ENCODE measurements at regions not wholly inside any gene's neighbourhood (a gene's known extent, or its start where the extent isn't known, plus 50 kb on each side); places are given as distances from the start of the nearest gene placed in this dataset.

DNA sequence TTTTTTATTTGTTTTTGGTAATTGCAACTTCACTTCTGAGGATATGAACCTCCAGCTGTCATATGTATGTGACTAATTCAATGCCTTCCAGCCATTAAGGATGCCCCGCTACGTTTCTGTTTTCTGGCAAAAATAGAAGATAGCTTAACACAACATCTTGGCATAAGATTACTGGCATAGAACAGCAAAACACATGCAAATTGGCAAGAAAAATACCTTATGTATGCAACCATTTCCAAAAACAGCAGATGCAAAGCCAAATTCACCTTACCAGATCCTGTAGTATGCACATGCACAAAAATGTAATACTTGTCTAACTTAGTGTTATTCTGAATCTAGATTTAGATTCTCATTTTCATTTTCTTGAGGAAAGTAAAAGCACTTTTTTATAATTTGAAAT is 461.1 kb upstream of the CYLC2 start:
- TF ChIP-seq, protein P1, sequence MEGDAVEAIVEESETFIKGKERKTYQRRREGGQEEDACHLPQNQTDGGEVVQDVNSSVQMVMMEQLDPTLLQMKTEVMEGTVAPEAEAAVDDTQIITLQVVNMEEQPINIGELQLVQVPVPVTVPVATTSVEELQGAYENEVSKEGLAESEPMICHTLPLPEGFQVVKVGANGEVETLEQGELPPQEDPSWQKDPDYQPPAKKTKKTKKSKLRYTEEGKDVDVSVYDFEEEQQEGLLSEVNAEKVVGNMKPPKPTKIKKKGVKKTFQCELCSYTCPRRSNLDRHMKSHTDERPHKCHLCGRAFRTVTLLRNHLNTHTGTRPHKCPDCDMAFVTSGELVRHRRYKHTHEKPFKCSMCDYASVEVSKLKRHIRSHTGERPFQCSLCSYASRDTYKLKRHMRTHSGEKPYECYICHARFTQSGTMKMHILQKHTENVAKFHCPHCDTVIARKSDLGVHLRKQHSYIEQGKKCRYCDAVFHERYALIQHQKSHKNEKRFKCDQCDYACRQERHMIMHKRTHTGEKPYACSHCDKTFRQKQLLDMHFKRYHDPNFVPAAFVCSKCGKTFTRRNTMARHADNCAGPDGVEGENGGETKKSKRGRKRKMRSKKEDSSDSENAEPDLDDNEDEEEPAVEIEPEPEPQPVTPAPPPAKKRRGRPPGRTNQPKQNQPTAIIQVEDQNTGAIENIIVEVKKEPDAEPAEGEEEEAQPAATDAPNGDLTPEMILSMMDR (IDR thresholded peaks at IDR 0.05) = no peak
- no peak for TF ChIP-seq POLR2A (IDR thresholded peaks at IDR 0.05)

Data from prostate gland (tissue), 2 donors.